CD4-positive, alpha-beta T cell treated with Interleukin-6 for 4 hours (primary cell): ENCODE measurements at regions not wholly inside any gene's neighbourhood (a gene's known extent, or its start where the extent isn't known, plus 50 kb on each side); places are given as distances from the start of the nearest gene placed in this dataset.
"Not testable (repeated sequence)": the region's sequence is repeated elsewhere in the genome, so short reads cannot be mapped to it uniquely, and the experiment has no call there.

Experiments used
- DNase-seq: peaks from one replicate; pipeline ENCODE4 v3.0.0-alpha.2; 2020; ENCODE audit warnings: mixed read lengths

DNA sequence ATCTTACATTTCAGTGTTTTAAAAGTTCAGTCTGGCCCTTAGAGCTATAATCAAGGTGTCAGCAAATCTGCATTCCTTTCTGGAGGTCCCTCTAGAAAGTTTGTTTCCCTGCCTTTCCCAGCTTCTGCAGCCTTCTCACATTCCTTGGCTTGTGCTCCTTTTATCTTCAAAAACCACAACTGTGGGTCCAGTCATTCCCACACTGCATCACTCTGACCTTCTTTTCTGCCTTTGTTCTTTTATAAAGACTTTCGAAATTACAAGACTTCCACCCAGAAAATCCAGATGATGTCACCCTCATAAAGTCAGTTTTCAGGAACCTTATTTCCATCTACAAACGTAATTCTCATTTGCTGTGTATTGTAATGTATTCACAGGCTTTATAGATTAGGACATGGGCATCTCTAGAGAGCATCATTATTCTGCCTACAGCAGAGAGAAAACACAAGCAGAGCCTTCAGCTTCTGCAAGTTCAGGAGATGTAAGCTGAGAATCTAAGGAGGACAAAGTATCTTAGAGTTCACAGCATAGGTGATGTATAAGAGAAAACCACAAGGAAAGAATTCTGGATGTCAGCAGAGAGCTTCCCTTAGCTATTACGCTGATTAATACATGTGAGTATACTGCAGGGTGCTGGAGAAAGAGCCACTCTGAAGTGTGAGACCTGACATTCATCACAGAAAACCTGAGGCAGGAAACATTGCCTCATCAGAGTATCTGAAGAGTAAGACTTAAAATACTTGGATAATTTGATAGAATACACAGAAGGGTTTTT lies 1100.2 kb downstream of the CBLN2 start:
- DNase-seq: no peak

GRCh38 chr18:71442731-71443141 lies 1101.4 kb downstream of the CBLN2 start:
- no peak for DNase-seq

DNA sequence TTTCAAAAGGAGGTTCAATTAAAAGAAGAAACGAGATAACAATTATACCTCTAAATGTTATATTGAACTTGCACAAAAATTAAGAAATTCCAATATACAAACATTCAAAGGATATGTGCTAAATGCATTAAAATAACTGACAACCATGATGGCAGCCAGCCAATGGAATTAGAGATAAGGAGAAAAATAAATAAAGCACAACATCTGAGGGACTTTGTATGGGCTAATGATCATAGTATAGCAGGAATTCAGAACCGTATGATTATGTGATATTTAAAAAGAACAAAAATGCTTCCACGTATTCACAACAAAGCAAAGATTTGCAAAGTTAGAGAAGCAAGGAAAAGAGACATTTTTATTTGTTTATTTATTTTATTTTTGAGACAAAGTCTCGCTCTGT lies 1103.0 kb downstream of the CBLN2 start:
- no peak for DNase-seq

GRCh38 chr18:71437511-71437910 lies 1106.6 kb downstream of the CBLN2 start:
- DNase-seq: no peak

GRCh38 chr18:71433373-71433772 lies 1110.8 kb downstream of the CBLN2 start:
- no peak for DNase-seq

- DNase-seq: no peak
Measured at GRCh38 chr18:71431689-71432088, 1112.5 kb downstream of the CBLN2 start.

GRCh38 chr18:71431171-71431570 lies 1113.0 kb downstream of the CBLN2 start:
- no peak for DNase-seq

DNA sequence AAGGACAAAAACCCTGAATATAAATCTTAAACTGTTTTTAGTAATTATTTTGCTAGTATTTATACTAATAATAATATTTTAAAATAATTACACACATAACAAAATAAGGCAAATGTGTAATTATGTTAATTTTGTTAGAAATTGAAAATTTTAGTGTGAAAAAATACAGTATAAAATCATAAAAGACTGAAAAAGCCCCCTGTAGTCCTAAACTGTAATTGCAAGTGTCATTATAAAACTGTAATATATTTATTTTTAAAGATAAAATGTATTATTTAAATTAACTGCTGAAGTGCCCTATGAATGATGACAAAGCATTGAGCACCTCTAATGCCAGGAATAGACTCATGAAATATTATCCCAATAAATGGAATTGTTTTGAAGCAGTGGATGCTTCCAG lies 1117.7 kb downstream of the CBLN2 start:
- DNase-seq: no peak

GRCh38 chr18:71405169-71405809 lies 1116.4 kb downstream of the SOCS6 start:
- DNase-seq: no peak

DNA sequence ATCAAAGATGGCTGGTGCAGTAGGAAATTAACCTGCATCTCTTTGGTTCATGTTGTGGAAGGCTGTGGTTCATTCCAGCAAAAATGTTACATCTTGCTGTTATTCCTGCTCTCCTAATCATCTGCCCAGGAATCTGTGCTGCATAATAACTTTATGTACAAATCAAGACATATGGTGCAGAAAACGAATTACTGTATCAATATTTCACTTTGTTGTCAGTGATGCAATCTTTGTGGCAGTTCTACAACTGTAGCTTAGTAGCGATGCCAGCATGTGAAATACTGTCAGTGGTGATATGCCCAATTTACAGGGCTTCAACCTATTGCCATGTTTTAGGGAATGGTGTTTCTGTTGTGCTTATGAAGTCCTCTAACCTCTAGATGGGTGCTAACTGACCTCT lies 1114.7 kb downstream of the SOCS6 start:
- DNase-seq: no peak

DNA sequence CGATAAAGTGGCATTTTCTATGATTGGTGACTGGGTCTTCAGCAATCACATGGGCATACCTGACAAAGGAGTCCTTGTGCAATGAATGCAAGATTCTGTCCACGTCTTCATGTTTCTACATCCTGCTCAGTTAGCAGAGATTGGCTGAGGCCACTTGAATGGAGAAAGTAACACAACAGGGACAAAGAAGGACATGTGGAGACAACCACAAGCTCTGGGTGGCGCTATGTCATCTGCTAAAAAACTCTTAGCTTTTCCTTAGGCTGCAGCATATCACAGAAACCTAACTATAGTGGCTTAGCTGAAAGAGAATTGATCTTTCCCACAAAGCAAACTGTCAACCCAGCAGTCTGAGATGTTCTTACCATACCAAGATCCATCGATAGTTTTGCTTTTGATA lies 1109.7 kb downstream of the SOCS6 start:
- DNase-seq: no peak

GRCh38 chr18:71388148-71388547 lies 1099.3 kb downstream of the SOCS6 start:
- DNase-seq: no peak

GRCh38 chr18:71374294-71375000 lies 1085.6 kb downstream of the SOCS6 start:
- DNase-seq: no peak

- no peak for DNase-seq
Measured at GRCh38 chr18:71371951-71372605, 1083.2 kb downstream of the SOCS6 start.

- no peak for DNase-seq
Measured at GRCh38 chr18:71370671-71371445, 1082.0 kb downstream of the SOCS6 start.

- DNase-seq: no peak
Measured at GRCh38 chr18:71370095-71370494, 1081.2 kb downstream of the SOCS6 start.

- DNase-seq: no peak
Measured at GRCh38 chr18:71362140-71362539, 1073.3 kb downstream of the SOCS6 start.

- DNase-seq: not testable (repeated sequence)
Measured at GRCh38 chr18:71355599-71355998, 1066.8 kb downstream of the SOCS6 start.

DNA sequence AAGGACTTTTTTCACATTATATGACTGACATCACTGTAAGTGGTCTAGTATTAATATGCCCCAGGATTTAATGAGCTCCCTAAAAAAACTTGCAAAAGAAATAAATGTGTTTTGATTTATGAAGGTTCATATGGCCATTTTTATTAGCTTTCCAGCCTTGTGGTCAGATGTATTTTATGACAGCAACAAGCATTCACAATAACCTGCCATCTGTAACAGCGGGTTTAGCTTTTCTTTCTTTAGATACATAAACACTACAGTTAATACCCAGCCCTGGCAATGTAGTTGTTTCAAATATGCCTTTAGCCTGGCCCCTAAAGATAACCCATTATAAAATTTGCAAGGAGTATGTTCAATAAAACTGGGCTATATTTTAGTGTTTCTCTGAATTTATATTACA lies 1063.8 kb downstream of the SOCS6 start:
- DNase-seq: no peak

DNA sequence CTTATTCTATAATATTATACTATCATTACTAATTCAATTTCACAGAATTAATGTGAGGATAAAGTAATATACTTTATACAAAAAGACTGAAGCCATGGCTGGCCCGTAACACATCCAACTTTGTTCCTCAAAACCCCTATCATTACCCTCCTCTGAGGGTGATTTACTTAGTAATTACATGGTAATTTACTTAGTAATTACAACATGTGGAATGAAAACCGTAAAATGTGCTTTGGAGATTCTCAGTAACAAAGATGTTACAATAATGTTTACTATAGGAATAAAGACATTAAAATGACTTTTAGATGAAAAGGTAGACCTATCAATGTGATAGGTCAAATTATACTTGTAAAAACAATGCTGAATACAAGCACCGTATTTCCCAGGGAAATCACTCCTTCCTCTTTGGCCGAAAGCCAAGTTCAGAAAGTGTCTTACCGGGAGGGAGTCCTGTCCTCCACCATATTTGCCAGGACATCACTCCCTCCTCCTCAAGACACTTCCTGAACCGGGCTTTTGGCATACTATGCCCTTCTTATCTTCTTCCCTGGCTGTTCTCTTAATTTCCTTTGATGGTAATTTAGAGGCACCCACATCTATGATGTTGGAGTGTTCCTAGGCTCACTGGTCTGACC lies 1047.8 kb downstream of the SOCS6 start:
- no peak for DNase-seq

- DNase-seq: no peak
Measured at GRCh38 chr18:71329563-71329962, 1040.7 kb downstream of the SOCS6 start.

DNA sequence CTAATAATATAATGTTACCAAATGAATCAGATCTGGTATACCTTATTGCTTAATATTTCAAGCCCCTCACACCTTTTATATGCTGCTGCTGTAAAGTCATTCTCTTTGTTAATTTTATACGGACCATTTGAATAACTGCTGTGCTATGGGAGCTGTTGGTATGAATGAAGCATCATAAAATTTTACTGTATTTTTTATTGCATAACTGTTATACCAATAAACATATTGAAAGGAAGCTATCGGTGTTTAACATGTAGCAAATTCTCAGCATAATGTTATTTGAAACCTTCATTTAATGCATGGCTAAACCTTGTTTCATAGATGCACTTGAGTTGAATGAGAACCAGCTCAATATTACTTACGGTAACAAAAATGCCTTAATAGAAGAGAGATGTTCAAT lies 1040.3 kb downstream of the SOCS6 start:
- no peak for DNase-seq
